ENCODE measurements at regions not wholly inside any gene's neighbourhood (a gene's known extent, or its start where the extent isn't known, plus 50 kb on each side); places are given as distances from the start of the nearest gene placed in this dataset.

DNA sequence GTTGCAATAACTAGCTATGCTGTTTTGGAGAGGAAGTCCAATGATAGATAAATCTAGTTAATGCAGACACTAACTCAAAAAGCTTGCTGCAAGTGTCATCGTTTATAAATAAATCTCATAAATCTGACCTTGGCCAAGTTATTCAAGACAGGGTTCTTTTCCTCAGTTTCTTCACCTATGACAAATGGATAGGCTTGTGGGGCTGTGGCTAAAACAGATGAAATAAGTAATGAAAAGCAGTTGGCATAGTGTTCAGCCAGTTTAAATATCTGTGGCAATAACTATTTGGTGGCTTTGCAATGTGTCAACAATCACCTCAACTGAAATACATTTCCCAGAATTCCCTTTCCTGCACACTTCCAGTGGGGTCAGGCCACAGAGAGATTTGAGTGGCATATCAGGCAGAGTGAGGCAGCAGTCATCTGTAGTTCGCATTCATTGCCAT is 169.9 kb downstream of the DYRK2 start:
- TF ChIP-seq, protein P1, sequence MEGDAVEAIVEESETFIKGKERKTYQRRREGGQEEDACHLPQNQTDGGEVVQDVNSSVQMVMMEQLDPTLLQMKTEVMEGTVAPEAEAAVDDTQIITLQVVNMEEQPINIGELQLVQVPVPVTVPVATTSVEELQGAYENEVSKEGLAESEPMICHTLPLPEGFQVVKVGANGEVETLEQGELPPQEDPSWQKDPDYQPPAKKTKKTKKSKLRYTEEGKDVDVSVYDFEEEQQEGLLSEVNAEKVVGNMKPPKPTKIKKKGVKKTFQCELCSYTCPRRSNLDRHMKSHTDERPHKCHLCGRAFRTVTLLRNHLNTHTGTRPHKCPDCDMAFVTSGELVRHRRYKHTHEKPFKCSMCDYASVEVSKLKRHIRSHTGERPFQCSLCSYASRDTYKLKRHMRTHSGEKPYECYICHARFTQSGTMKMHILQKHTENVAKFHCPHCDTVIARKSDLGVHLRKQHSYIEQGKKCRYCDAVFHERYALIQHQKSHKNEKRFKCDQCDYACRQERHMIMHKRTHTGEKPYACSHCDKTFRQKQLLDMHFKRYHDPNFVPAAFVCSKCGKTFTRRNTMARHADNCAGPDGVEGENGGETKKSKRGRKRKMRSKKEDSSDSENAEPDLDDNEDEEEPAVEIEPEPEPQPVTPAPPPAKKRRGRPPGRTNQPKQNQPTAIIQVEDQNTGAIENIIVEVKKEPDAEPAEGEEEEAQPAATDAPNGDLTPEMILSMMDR (IDR thresholded peaks at IDR 0.05; ENCODE audit: poor library complexity), result no peak
- no peak for TF ChIP-seq EZH2 (IDR thresholded peaks at IDR 0.05; ENCODE audit: borderline replicate concordance)

Data from hepatocyte (in vitro differentiated cells).